DMS 273 treated with DMSO at 0.1 percent for 48 hours (cell line): ENCODE measurements at regions not wholly inside any gene's neighbourhood (a gene's known extent, or its start where the extent isn't known, plus 50 kb on each side); places are given as distances from the start of the nearest gene placed in this dataset.

Experiments used
- DNase-seq: peaks from one replicate; lab custom pipeline; 2025; lab: John Stamatoyannopoulos, UW

DNA sequence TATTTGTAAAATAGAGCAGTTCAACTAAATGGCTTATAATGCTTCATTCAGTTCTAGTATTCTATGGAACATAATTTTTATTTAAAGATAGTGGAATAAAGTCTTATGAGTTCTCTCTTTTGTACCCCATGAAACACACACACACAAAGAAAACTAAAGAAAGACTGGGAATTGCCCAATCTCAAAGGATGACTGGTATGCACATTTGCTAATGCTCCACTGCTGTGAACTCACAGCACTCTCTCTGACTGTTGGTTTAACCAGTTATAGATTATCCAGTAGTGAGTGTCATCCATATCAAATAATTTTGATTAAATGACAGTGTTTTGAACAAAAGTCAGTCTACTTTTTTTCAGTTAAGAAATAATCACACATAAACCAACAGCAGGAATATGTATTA lies 1082.4 kb upstream of the B3GALT2 start:
- DNase-seq, result no peak

DNA sequence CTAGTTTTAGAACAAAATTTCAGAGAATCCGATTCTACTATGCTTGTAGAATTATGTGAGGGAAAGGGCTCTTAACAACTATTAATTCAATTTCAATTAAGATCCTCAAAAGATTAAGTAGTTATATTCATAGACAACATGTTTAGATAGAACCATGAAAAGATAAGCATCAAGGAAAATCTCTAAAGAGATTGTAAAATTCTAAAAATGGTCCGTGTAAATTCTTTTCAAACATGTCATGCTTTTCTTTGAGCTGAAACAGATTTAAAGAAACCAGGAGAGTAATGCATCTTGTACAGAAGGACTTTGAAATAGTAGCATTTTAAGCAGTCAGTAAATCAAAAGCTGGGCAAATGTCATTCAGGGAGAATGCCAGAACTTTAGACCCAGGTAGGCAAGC lies 1080.6 kb upstream of the B3GALT2 start:
- no peak for DNase-seq

DNA sequence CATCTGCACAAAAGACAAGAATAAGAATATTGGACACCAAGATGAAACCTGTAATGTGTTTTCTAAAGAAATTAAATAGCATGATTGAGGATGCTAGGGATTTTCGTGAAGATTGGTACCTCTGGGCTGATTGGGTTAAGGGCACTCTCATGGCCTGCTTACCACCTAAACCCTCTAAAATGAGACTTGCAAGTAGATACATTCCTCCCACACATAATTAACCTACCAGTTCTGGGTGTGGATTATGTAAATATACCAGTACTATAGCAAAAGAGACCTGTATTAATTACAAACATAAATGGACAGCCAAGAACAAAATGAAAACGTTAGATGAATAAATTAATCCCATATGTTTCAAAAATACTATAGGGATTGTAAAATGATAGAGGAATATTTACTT lies 1069.6 kb upstream of the B3GALT2 start:
- DNase-seq, result no peak

DNA sequence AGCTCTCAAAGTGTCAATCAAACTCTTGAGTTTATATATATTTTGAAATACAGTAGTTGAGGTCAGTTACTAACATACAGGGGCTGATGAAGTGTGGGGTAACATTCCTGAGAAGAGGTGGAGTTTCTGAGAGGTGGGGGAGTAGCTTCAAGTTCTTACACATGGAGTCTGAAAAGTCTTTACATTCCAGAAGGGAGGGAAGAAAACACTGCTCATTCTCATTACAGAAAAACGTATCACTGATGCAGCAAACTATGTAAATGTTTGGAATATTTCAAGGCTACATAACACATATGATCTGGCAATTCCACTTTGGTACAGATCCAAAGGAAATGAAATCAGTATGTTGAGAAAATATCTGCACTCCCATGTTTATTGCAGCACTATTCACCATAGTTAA lies 1065.8 kb upstream of the B3GALT2 start:
- no peak for DNase-seq

DNA sequence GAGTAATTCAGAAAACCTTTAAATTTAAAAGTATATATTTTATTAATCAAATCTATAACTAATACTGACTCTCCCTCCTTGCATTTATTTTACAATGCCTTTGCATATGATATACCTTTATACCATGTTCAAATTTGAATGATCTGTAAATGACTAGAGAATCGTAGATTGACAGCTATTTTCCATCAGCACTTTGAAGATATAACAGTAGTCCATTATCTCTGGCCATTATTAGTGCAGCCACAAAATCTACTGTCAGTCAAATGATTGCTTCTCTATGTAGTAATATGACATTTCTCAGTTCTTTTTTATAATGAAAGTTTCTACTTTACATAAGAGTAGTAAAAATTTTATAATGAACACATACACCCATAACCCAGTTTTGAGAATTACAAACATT lies 1054.8 kb upstream of the B3GALT2 start:
- DNase-seq, result no peak

DNA sequence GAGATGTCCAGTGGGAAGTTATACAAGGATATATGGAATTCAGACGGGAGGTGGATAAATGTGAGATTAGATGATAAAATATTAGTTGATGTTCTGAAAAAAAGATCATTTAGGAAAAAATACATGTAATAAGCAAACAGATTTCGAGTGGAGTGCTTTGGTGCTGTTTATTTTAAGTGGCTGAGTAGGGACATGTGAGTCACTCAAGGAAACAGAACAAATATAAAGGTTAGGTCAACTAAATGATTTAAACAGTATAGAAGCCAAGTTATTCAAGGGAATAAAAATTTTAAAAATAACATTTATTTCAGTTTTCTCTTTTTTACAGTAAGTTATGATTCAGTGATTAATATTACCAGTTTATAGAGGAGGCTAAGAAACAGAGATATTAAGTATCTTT lies 1046.7 kb upstream of the B3GALT2 start:
- DNase-seq, result no peak

DNA sequence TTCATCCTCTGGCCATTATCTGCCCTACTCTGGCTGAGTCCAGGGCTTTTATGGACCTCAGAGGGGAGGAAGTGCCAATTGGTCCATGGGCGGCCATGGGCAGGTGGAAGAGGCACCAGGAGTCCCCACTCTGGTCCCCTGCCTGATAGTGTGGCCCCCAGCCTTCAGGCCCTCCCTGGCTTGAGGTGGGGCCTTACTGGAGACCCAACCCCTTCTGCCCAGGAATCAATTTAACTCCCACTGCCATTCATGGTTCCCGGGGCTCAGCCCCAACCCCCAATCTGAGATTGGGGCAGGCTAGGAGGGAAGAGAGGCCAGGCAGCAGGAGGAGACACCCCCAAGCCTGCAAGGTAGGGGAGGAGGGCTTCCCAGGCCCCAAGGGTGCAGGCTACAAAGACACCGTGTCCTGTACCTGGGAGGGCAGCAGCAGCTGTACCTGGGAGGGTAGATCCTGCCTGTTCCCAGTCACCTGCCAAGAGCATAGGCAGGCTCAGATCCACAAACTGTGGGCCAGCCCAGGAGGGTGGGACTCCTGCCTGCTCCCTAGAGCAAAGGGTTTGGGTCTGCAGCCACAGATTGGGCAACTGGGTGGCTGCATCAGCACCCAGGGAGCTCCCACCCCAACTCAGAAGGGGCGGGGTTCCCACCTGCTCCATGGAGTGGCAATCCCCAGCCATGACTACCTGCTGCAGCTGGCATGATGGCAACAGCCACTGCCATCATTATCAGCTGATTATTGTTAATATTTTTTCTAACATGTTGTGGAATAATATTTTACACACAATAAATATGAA lies 1044.1 kb upstream of the B3GALT2 start:
- DNase-seq, result no peak

DNA sequence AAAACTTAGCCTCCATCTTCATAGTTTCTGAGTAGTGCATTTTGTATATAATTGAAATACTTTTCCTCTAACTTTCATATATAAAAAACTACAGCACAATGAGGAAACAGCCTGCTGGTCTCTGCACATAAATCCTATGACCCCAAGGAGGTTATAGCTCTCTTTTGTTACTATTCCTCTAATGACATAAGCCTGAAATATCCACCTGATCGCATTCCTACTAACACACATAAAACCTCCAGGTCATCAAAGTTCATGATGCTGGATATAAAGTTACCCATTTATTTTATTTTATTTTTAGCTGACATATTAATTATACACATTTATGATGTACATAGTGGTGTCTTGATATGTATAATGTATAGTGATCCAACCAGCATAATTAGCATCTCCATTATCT lies 1042.0 kb upstream of the B3GALT2 start:
- DNase-seq, result no peak

DNA sequence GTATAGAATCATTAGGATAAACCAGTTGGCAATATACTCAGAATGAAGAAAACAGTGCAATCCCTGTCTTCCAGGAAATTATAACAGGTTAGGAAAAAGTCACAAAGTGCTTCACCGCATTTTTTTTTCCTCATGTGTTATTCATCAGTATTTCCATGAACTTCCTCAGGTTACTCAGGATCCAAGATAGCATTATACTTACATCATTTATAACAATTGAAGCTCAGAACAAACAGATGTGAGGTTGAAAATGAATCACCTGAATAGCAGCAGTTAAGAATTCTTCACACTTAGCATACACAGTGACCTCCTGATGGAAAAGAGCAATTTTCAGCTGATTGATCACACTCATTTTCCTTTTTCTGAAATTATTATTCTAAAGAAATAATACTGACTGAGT lies 1040.7 kb upstream of the B3GALT2 start:
- no peak for DNase-seq

DNA sequence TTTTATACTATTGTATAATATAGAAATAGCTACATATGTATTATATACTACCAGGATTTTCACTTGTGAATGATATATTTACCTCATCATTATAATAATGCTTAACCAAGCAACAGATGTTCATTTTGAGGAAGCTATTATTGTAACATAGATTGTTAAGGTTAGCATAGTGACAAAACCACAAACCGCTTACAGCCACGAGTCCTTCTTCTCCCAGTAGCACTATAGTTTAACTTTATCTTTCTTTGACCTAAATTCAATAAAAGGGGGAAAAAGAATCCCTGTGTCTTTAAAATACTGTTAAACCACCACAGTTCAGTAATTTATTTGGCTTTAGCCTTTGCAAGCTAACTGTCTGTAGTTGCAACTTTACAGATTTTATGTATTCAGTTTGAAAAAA lies 1039.4 kb upstream of the B3GALT2 start:
- DNase-seq, result no peak

DNA sequence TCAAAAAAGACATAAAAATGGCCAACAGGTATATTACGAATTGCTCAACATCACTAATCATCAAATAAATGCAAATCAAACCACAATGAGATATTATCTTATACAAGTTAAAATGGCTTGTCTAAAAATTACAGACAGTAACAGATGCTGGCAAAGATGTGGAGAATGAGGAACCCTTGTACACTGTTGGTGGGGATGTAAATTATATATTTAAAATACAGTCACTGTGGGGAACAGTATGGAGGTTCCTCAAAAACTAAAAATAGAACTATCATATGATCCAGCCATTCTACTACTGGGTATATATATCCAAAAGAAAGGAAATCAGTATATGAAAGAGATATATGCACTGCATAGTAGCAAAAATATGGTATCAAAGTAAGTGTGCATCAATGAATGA lies 1037.2 kb upstream of the B3GALT2 start:
- DNase-seq, result no peak

DNA sequence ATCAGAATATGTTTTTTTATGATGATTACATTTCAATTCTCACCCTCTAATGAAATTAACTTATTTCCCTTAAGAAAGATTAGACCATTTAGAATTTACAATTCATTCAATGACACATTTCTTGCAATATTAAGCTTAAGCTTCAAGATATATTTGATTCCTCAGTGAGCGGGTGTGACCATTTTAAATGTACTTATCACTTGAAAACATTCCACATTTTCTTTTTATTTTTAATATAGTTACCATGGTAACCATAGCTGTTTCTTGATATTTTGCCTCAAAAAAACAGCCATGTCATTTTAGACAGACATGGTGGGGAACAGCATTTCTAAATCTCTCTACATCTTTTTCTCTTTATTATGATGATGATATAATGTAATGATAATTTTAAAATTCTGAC lies 1029.0 kb upstream of the B3GALT2 start:
- no peak for DNase-seq

DNA sequence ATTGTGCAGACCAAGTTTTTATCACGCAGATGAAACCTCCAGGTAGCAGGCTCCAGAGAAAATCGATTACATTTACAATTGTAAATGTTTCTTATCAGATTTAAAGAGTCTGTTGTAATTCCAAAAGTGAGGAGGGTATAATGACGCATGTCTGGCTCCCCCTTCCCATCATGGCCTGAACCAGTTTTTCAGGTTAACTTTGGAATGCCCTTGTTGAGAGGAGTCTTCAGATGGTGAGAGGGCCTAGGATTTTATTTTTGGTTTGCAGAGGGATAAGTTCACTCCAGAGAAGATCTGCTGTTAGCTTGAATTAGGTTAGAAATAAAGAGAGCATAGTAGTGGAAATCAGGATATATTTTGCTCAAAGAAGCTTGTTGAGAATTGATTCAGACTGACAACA lies 1028.3 kb upstream of the B3GALT2 start:
- DNase-seq, result no peak

DNA sequence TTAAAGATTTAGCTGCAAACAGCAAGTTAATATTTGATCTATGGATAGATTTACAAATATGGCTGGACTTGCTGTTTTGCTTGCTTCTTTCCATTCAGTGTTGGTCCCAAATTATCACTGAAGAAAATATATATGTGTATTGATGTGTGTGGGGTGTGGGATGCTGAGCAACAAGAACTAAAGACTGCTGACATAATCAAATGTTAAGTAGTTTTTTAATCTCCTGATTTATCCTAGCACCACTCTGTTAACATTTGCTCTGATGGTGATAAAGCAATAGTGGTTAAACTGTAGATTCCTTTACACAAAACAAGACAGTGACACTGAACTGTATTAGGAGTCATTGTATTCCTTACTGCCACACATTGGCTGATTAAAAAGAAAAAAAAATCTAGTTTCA lies 1023.5 kb upstream of the B3GALT2 start:
- DNase-seq, result no peak

DNA sequence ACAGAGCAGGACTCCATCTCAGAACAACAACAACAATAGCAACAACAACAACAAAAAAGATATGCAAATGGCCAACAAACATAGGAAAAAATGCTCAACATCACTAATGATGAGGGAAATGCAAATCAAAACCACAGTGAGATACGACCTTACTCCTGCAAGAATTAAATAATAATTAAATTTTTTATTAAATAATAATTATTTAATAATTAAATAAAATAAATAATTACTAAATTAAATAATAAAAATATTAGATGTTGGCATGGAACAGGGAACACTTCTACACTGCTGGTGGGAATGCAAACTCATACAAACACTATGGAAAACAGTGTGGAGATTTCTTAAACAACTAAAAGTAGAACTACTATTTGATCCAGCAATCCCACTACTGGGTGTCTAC lies 1022.3 kb upstream of the B3GALT2 start:
- DNase-seq, result no peak

DNA sequence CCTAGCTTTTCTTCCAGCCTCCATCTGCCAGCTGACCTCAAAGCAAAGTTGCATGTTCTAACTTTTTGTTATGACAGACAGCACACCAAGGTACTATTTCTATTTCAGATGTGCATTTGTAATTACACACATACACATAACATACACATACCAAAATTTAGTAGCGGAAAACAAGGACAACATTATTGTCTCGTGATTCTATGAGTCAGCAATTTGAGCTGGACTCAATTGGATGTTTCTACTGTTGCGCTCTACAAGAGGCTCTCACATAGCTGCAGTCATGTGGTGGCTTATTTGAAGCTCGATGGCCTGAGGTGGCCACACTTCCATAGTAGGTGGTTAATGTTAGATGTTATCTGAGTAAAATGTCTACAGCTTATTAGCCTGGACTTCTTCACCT lies 1010.1 kb upstream of the B3GALT2 start:
- DNase-seq, result no peak

DNA sequence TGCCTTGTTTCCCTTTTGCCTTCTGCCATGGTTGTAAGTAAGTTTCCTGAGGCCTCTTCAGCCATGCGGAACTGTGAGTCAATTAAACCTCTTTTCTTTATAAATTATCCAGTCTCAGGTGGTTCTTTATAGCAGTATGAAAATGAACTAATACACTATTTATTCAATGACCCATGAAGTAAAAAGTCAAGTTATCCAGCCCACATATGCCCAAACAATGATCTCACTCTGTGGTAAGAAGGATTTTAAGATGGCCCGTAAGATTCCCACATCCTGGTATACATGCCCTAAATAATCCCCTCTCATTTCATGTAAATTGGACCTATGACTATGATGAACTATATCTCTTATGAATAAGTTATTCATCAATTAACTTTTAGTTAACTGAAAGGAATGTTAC lies 1008.3 kb upstream of the B3GALT2 start:
- DNase-seq, result no peak

DNA sequence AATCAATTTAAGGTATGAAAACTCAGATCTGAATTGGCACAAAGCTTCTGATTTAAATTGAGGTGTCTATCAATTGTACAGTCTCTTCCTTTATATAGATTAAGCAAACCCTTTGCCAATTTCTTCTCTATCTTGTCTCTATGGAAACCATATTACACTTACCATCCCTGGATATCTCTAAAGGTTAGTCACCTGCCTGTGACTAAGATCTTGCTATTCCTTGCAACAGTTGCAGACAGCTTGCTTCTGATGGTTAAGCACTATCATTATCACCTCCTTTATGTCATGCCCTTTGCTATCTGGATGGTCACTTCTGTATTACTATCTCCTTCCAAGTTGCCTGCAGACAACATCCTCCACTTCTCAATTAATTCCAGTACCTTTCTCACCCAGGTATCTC lies 998.6 kb upstream of the B3GALT2 start:
- no peak for DNase-seq

DNA sequence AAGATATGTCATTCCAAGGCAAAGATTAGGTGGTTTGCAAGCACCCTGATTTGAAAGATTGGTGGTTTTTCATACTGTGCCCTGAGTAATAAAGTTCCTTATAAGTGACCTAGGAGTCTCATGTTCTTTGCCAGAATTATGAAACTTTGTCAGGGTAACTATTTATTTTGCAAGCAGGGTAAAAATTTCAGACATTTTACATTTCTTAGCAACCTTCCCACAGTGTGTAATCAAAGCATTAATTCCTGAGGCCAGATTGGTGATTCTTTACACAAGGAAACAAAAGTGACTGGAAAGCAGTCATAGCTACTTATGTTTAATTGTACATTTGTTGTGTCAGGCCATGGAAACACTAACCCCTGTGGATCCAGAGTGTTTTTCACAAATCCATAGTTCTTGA lies 998.0 kb upstream of the B3GALT2 start:
- DNase-seq, result no peak

DNA sequence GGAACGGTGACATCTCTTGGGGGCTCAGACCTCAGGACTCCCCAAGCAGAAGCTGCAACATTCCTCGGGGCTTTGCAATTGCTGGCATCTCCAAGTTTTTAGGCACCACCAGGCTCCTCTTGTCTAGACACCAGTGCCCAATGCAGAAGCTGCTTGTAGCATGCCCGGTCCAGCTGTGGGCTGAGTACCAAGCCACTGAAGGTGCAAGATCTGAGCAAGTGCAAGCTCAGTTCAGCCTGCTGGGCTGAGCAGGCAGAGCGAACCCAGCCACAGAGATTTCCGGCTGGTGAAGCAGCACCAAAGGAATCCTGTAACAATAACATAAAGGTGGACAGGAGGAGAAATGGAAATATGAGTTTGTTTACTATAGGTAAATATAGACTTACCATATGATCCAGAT lies 995.4 kb upstream of the B3GALT2 start:
- DNase-seq, result no peak

DNA sequence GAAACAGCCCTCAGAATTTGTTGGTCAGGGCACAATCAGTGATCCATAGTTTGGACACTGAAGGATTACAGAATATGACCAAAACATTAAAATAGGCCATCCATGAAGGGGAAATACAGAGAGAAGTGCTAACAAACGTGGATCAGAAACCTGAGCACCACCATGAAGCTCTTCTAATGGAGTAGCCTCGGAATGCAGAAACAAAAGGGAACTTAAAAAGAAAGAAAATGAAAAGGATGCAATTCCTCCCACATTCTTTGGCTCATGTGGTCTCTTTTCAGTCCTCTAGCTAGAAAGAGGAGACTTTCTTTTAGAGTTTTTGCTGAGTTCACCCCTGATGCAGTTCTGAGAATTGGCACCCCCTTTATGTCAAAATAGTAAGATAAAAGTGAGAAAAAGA lies 989.8 kb upstream of the B3GALT2 start:
- DNase-seq, result no peak

DNA sequence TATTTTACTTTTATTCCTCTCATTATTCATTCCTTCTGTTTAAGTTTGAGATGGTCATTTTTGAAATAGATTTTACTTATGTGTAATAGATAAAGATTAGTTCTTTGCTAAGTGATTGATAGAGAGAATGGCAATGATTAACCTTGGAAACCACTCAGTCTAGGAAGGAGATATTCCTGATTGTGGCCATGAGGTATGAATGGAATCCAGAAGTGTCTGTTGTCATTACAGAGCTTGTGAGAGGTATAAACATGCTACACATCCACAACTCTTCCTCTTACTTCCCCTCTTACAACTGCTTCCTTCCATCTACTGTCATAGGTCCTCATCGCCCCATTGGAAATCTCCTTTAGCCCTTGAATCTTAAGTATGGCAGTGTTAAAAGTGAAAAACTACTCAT lies 988.8 kb upstream of the B3GALT2 start:
- DNase-seq, result no peak

DNA sequence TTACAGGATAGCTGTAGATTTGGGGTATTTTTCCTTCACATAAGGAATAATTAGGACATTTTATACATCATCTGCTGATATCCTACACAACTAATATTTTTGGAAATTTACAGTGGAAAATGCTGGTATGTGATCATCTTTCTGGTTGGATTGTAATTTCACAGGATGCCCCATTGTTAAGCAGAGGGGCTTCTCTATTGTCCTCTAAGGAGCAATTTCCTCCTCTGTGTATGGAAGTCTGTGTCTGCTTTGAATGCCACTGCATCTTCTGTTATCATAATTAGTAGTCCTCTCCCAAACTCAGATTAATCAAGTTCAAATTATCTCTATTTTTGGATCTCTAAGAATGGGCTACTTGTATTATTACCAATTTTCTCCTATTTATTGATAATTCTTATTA lies 988.1 kb upstream of the B3GALT2 start:
- no peak for DNase-seq

DNA sequence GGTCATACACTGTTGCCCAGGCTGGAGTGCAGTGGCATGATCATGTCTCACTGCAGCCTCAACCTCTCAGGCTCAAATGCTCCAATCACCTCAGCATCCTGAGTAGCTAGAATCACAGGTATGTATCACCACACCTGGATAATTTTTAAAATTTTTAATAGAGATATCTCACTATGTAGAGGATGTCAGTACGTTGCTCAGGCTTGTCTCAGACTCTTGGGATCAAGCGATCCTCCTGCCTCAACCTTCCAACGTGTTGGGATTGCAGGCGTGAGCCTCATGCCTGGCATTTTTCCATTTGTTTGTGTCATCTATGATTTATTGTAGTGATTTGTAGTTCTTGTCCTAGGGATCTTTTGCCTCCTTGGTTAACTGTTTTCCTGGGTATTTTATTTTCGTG lies 985.2 kb upstream of the B3GALT2 start:
- no peak for DNase-seq
